ENCODE measurements at regions not wholly inside any gene's neighbourhood (a gene's known extent, or its start where the extent isn't known, plus 50 kb on each side); places are given as distances from the start of the nearest gene placed in this dataset.

GRCh38 chr3:99248913-99249312 is 347.4 kb upstream of the DCBLD2 start:
- TF ChIP-seq POLR2A (IDR thresholded peaks at IDR 0.05): no peak
- no peak for TF ChIP-seq CTCF (IDR thresholded peaks at IDR 0.05)

All from uterus (tissue), 2 donors.